IPS DF 6.9 (cell line): ENCODE measurements at regions not wholly inside any gene's neighbourhood (a gene's known extent, or its start where the extent isn't known, plus 50 kb on each side); places are given as distances from the start of the nearest gene placed in this dataset.
"Not testable (repeated sequence)": the region's sequence is repeated elsewhere in the genome, so short reads cannot be mapped to it uniquely, and the experiment has no call there.

Source experiments
- DNase-seq: peaks from one replicate; pipeline ENCODE4 v3.0.0-alpha.2; 2013; ENCODE audit warnings: low read depth, low spot score
- H3K27ac ChIP-seq: one replicate; pipeline ENCODE4 v1.5.1; 2013; ENCODE audit warnings: low read length, control low read depth
- H3K27me3 ChIP-seq: 2 replicates; pipeline ENCODE4 v1.6.1; 2013; ENCODE audit warnings: mild to moderate bottlenecking, low read length; ENCODE audit not compliant: control insufficient read depth, insufficient read depth
- H3K36me3 ChIP-seq: 2 replicates; pipeline ENCODE4 v1.6.1; 2013; ENCODE audit warnings: low read length; ENCODE audit not compliant: control insufficient read depth, insufficient read depth
- H3K4me1 ChIP-seq: 2 replicates; pipeline ENCODE4 v1.6.1; 2013; ENCODE audit warnings: low read length; ENCODE audit not compliant: control insufficient read depth, insufficient read depth
- H3K4me3 ChIP-seq: 2 replicates; pipeline ENCODE4 v1.5.1; 2013; ENCODE audit warnings: mild to moderate bottlenecking, low read length
- H3K9me3 ChIP-seq: 2 replicates; pipeline ENCODE4 v1.6.1; 2013; ENCODE audit warnings: low read length, inconsistent platforms; ENCODE audit not compliant: control insufficient read depth, insufficient read depth
- WGBS: extraction: QIAGEN DNeasy Blood & Tissue Kit; methylation state at CpG from one replicate; pipeline ENCODE4 v1.1.7; 2013; ENCODE audit warnings: mixed read lengths, missing lambda C conversion rate; ENCODE audit not compliant: insufficient read length, insufficient coverage; 5-methylcytosine and 5-hydroxymethylcytosine counted together

GRCh38 chr5:63398346-63398745 is 563.9 kb downstream of the HTR1A start:
- Histone ChIP-seq H3K4me1 (no peaks in the 10 kb centered on the region), H3K4me3 (no peak overlapping the region), H3K27me3 (no peaks in the 10 kb centered on the region), H3K27ac (no peak overlapping the region), H3K36me3 (no peaks in the 10 kb centered on the region), H3K9me3 (no peaks in the 10 kb centered on the region)
- peak; percentile 1 for DNase-seq
- no CpG with 5 or more reads among the region's 1 CpG for WGBS

GRCh38 chr5:63388188-63388587 is 574.1 kb downstream of the HTR1A start:
- not testable (repeated sequence) for H3K36me3 ChIP-seq, H3K4me3 ChIP-seq, DNase-seq, H3K9me3 ChIP-seq, H3K4me1 ChIP-seq, H3K27me3 ChIP-seq, H3K27ac ChIP-seq
- WGBS, result no CpG with 5 or more reads among the region's 5 CpGs

- Histone ChIP-seq H3K9me3 (no peaks in the 10 kb centered on the region), H3K4me1 (no peaks in the 10 kb centered on the region), H3K27ac (no peak overlapping the region), H3K27me3 (no peaks in the 10 kb centered on the region), H3K36me3 (no peaks in the 10 kb centered on the region), H3K4me3 (no peak overlapping the region)
- no CpG with 5 or more reads among the region's 6 CpGs for WGBS
- DNase-seq, result no peak
Measured at GRCh38 chr5:63375851-63376250, 586.4 kb downstream of the HTR1A start.

- H3K9me3 ChIP-seq, result no peaks in the 10 kb centered on the region
- no peak overlapping the region for H3K27ac ChIP-seq
- no peaks in the 10 kb centered on the region for H3K4me1 ChIP-seq
- no peak overlapping the region for H3K4me3 ChIP-seq
- DNase-seq, result no peak
- H3K27me3 ChIP-seq, result no peaks in the 10 kb centered on the region
- no peaks in the 10 kb centered on the region for H3K36me3 ChIP-seq
Measured at GRCh38 chr5:63374085-63374484, 588.2 kb downstream of the HTR1A start.

GRCh38 chr5:63351164-63351563 is 611.1 kb downstream of the HTR1A start:
- Histone ChIP-seq H3K4me3 (no peak overlapping the region), H3K9me3 (no peaks in the 10 kb centered on the region), H3K27me3 (no peaks in the 10 kb centered on the region), H3K36me3 (no peaks in the 10 kb centered on the region), H3K27ac (no peak overlapping the region), H3K4me1 (no peaks in the 10 kb centered on the region)
- DNase-seq, result no peak
- WGBS, result no CpG with 5 or more reads among the region's 1 CpG

GRCh38 chr5:63346451-63346850 is 615.8 kb downstream of the HTR1A start:
- Histone ChIP-seq H3K27me3 (no peaks in the 10 kb centered on the region), H3K4me3 (no peak overlapping the region), H3K27ac (no peak overlapping the region), H3K36me3 (no peaks in the 10 kb centered on the region), H3K4me1 (no peaks in the 10 kb centered on the region), H3K9me3 (no peaks in the 10 kb centered on the region)
- DNase-seq, result no peak

- H3K27ac ChIP-seq, result no peak overlapping the region
- no CpG with 5 or more reads among the region's 2 CpGs for WGBS
- H3K36me3 ChIP-seq, result no peaks in the 10 kb centered on the region
- no peaks in the 10 kb centered on the region for H3K4me1 ChIP-seq
- no peak for DNase-seq
- no peaks in the 10 kb centered on the region for H3K9me3 ChIP-seq
- H3K4me3 ChIP-seq, result no peak overlapping the region
- H3K27me3 ChIP-seq, result no peaks in the 10 kb centered on the region
Measured at GRCh38 chr5:63341442-63341841, 620.8 kb downstream of the HTR1A start.

GRCh38 chr5:63323926-63324325 is 638.3 kb downstream of the HTR1A start:
- WGBS, result no CpG with 5 or more reads among the region's 1 CpG
- no peaks in the 10 kb centered on the region; the same call in 1 of the 2 replicates for H3K4me1 ChIP-seq
- H3K4me3 ChIP-seq, result no peak overlapping the region
- no peaks in the 10 kb centered on the region for H3K36me3 ChIP-seq
- no peak overlapping the region for H3K27ac ChIP-seq
- H3K27me3 ChIP-seq, result no peaks in the 10 kb centered on the region
- peak; percentile 13 for DNase-seq
- no peaks in the 10 kb centered on the region for H3K9me3 ChIP-seq

GRCh38 chr5:63314551-63314950 is 647.7 kb downstream of the HTR1A start:
- Histone ChIP-seq H3K27ac (no peak overlapping the region), H3K9me3 (no peaks in the 10 kb centered on the region)
- no CpG with 5 or more reads among the region's 6 CpGs for WGBS

GRCh38 chr5:63310644-63311043 is 651.6 kb downstream of the HTR1A start:
- DNase-seq, result no peak
- no peaks in the 10 kb centered on the region for H3K9me3 ChIP-seq
- no peaks in the 10 kb centered on the region for H3K4me1 ChIP-seq
- H3K27ac ChIP-seq, result no peak overlapping the region
- WGBS, result no CpG with 5 or more reads among the region's 1 CpG
- no peaks in the 10 kb centered on the region for H3K36me3 ChIP-seq
- no peaks in the 10 kb centered on the region; the same call in 1 of the 2 replicates for H3K27me3 ChIP-seq
- no peak overlapping the region for H3K4me3 ChIP-seq

More at GRCh38 chr5:63314551-63314950, 647.7 kb downstream of the HTR1A start:
- no peak for DNase-seq
- Histone ChIP-seq H3K4me3 (no peak overlapping the region), H3K27me3 (no peaks in the 10 kb centered on the region), H3K36me3 (no peaks in the 10 kb centered on the region), H3K4me1 (no peaks in the 10 kb centered on the region)

- WGBS, result no CpG with 5 or more reads among the region's 1 CpG
- H3K9me3 ChIP-seq, result no peaks in the 10 kb centered on the region
- no peak for DNase-seq
- no peaks in the 10 kb centered on the region for H3K4me1 ChIP-seq
- no peaks in the 10 kb centered on the region for H3K36me3 ChIP-seq
- H3K4me3 ChIP-seq, result no peak overlapping the region
- no peaks in the 10 kb centered on the region; the same call in 1 of the 2 replicates for H3K27me3 ChIP-seq
- no peak overlapping the region for H3K27ac ChIP-seq
Measured at GRCh38 chr5:63306909-63307308, 655.3 kb downstream of the HTR1A start.
